ENCODE measurements at regions not wholly inside any gene's neighbourhood (a gene's known extent, or its start where the extent isn't known, plus 50 kb on each side); places are given as distances from the start of the nearest gene placed in this dataset.
A peak's percentile ranks its signal among the peaks of the same experiment; 100 is the strongest.

DNA sequence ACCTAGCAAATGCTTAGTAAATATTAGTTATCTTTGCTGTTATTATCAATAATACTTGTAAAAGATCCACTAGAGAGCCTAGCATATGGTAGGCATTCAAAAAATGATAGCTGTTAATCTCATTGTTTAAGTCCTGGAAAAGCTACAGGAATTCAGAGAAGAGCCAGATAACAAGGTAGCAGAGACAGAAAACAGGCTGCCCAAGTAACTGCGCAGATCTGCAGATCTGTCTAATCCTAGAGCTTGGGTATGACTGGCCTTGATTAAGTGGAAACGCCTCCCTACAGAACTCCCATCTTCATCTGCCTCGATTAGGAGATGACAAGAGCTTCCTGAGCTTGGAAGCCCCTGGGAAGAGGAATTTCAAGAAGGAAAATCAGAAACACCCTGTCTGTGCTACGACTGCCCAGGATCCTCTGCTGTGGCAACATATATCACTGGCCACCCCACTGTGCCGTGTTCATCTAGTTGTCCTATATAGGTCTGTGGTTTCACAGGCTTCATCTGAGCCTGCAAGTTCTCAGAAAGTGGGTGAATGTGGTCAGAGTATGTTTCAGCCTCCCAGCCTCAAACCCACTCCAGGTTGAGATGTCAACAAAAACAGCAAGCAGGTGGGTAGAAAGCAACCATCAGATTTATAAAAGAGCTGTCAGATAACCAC, 151.5 kb upstream of the PKDCC start:
- H3K4me2 ChIP-seq (ENCODE audit: low read depth, low read length): peak overlapping the region; percentile 52
- H3K4me1 ChIP-seq (ENCODE audit: low read length): peaks cover 19% of the 10 kb centered on the region
- H2AFZ ChIP-seq (ENCODE audit: low read length): peak overlapping the region; percentile 12; the same call in 1 of the 2 replicates
- no peaks in the 10 kb centered on the region for H3K27me3 ChIP-seq (replicated peaks; ENCODE audit: insufficient read depth, low read length)
- no peaks in the 10 kb centered on the region for H3K9me3 ChIP-seq (replicated peaks; ENCODE audit: insufficient read depth, low read length)
- TF ChIP-seq EZH2phosphoT487 (IDR thresholded peaks at IDR 0.05; ENCODE audit: low read length) (no peak), EZH2 (optimal IDR thresholded peaks at IDR 0.05; ENCODE audit: low read depth, low read length) (no peak)
- TF ChIP-seq, protein P1, sequence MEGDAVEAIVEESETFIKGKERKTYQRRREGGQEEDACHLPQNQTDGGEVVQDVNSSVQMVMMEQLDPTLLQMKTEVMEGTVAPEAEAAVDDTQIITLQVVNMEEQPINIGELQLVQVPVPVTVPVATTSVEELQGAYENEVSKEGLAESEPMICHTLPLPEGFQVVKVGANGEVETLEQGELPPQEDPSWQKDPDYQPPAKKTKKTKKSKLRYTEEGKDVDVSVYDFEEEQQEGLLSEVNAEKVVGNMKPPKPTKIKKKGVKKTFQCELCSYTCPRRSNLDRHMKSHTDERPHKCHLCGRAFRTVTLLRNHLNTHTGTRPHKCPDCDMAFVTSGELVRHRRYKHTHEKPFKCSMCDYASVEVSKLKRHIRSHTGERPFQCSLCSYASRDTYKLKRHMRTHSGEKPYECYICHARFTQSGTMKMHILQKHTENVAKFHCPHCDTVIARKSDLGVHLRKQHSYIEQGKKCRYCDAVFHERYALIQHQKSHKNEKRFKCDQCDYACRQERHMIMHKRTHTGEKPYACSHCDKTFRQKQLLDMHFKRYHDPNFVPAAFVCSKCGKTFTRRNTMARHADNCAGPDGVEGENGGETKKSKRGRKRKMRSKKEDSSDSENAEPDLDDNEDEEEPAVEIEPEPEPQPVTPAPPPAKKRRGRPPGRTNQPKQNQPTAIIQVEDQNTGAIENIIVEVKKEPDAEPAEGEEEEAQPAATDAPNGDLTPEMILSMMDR (IDR thresholded peaks at IDR 0.05; ENCODE audit: low read length): no peak
- no peaks in the 10 kb centered on the region for H4K20me1 ChIP-seq (ENCODE audit: insufficient read depth, low read length)
- no peak overlapping the region for H3K4me3 ChIP-seq (ENCODE audit: low read length)
- no peaks in the 10 kb centered on the region for H3K79me2 ChIP-seq (ENCODE audit: low read length)
- no peaks in the 10 kb centered on the region for H3K9me2 ChIP-seq (replicated peaks; ENCODE audit: insufficient read depth, low read length)
- H3K27ac ChIP-seq (ENCODE audit: low read length): peak overlapping the region; percentile 11; the same call in 1 of the 2 replicates
- peak; percentile 83 for DNase-seq
- no peak overlapping the region for H3K9ac ChIP-seq (ENCODE audit: low read length)
- H3F3A ChIP-seq (ENCODE audit: insufficient read depth, low read length): no peaks in the 10 kb centered on the region; the same call in none of the 2 replicates
- no peaks in the 10 kb centered on the region for H3K36me3 ChIP-seq (replicated peaks; ENCODE audit: insufficient read depth, low read length)

DNA sequence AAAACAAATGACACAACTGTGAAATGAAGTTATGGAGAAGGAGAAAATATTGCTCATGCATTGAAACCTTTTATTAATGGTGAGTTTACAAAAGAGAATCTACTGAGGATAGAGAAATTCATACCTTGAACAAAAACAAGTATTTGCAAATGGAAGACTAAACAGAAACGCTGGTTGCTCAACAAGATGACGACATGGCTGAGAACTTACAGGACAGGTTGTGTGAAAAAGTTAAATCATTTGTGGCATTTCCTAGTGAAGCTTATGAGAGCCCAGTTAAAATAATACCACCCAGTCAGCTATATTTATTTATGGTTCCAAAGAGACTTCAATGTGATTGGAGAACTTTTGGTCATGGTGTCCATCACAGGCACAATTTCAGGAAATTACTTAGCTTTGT, 148.6 kb upstream of the PKDCC start:
- peaks cover 19% of the 10 kb centered on the region for H3K4me1 ChIP-seq (ENCODE audit: low read length)
- H3K27me3 ChIP-seq (replicated peaks; ENCODE audit: insufficient read depth, low read length): no peaks in the 10 kb centered on the region
- no peak for TF ChIP-seq EZH2 (optimal IDR thresholded peaks at IDR 0.05; ENCODE audit: low read depth, low read length)
- TF ChIP-seq, protein P1 (IDR thresholded peaks at IDR 0.05; ENCODE audit: low read length): no peak
- TF ChIP-seq EZH2phosphoT487 (IDR thresholded peaks at IDR 0.05; ENCODE audit: low read length): no peak
- no peak overlapping the region for H3K9ac ChIP-seq (ENCODE audit: low read length)
- H3K79me2 ChIP-seq (ENCODE audit: low read length): no peaks in the 10 kb centered on the region
- no peaks in the 10 kb centered on the region for H3K9me3 ChIP-seq (replicated peaks; ENCODE audit: insufficient read depth, low read length)
- no peaks in the 10 kb centered on the region for H3K36me3 ChIP-seq (replicated peaks; ENCODE audit: insufficient read depth, low read length)
- no peaks in the 10 kb centered on the region for H3K9me2 ChIP-seq (replicated peaks; ENCODE audit: insufficient read depth, low read length)
- no peaks in the 10 kb centered on the region for H4K20me1 ChIP-seq (ENCODE audit: insufficient read depth, low read length)
- no peak for DNase-seq
- no peak overlapping the region for H3K4me2 ChIP-seq (ENCODE audit: low read depth, low read length)
- no peak overlapping the region for H3K4me3 ChIP-seq (ENCODE audit: low read length)
- no peaks in the 10 kb centered on the region; the same call in none of the 2 replicates for H3F3A ChIP-seq (ENCODE audit: insufficient read depth, low read length)
- H2AFZ ChIP-seq (ENCODE audit: low read length): no peak overlapping the region
- no peak overlapping the region for H3K27ac ChIP-seq (ENCODE audit: low read length)

DNA sequence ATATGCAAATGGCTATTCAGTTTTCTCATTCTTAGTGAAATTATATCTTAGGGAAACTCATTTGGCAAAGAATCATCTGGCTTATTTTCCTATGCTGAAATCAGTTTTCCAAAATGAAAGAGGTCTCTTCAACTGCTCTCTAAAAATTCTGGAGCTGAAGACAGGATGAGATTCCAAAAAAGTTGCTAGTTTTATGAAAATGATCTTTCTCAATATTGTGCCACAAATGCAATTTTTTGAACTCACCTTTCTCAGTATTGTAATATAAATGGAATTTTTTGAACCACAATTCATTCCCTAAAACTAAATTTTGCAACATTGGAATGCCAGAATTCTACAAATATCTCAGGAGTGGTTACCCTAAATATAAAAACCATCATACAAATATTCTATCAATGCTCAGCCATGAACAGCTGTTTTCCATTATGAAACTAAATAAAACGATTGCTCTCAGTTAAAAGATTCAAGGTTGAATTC, 147.7 kb upstream of the PKDCC start:
- H3F3A ChIP-seq (ENCODE audit: insufficient read depth, low read length): no peaks in the 10 kb centered on the region; the same call in none of the 2 replicates
- H3K36me3 ChIP-seq (replicated peaks; ENCODE audit: insufficient read depth, low read length): no peaks in the 10 kb centered on the region
- no peak for DNase-seq
- H3K27ac ChIP-seq (ENCODE audit: low read length): no peak overlapping the region
- no peaks in the 10 kb centered on the region for H4K20me1 ChIP-seq (ENCODE audit: insufficient read depth, low read length)
- H3K4me3 ChIP-seq (ENCODE audit: low read length): no peak overlapping the region
- no peaks in the 10 kb centered on the region for H3K9me2 ChIP-seq (replicated peaks; ENCODE audit: insufficient read depth, low read length)
- no peak overlapping the region for H2AFZ ChIP-seq (ENCODE audit: low read length)
- no peak overlapping the region for H3K4me2 ChIP-seq (ENCODE audit: low read depth, low read length)
- H3K79me2 ChIP-seq (ENCODE audit: low read length): no peaks in the 10 kb centered on the region
- no peaks in the 10 kb centered on the region for H3K9me3 ChIP-seq (replicated peaks; ENCODE audit: insufficient read depth, low read length)
- no peak for TF ChIP-seq EZH2 (optimal IDR thresholded peaks at IDR 0.05; ENCODE audit: low read depth, low read length)
- TF ChIP-seq, protein P1 (IDR thresholded peaks at IDR 0.05; ENCODE audit: low read length): no peak
- no peak for TF ChIP-seq EZH2phosphoT487 (IDR thresholded peaks at IDR 0.05; ENCODE audit: low read length)
- H3K4me1 ChIP-seq (ENCODE audit: low read length): peaks cover 19% of the 10 kb centered on the region
- no peak overlapping the region for H3K9ac ChIP-seq (ENCODE audit: low read length)
- no peaks in the 10 kb centered on the region for H3K27me3 ChIP-seq (replicated peaks; ENCODE audit: insufficient read depth, low read length)

Data from MM.1S (cell line).